GM23338 (cell line): ENCODE measurements at regions not wholly inside any gene's neighbourhood (a gene's known extent, or its start where the extent isn't known, plus 50 kb on each side); places are given as distances from the start of the nearest gene placed in this dataset.

Experiments
- ATAC-seq: fragments of 200-7000 bp; cut with Tn5 transposase; 3 replicates; pipeline ENCODE4 v1.9.1; 2020
- DNase-seq: peaks from one replicate; pipeline ENCODE4 v3.0.0-alpha.2; 2015; ENCODE audit warnings: low spot score
- H2AFZ ChIP-seq: fragments of 200-600 bp; sonication (generic); 2 replicates; pipeline ENCODE4 v1.8.0; 2016; ENCODE audit warnings: antibody characterized with exemption, mild to moderate bottlenecking, moderate library complexity
- H3F3A ChIP-seq: fragments of 200-600 bp; sonication (generic); replicated peaks from 2 replicates; pipeline ENCODE4 v1.8.0; 2017; ENCODE audit warnings: antibody characterized with exemption, mixed run types, low read depth
- H3K27ac ChIP-seq: fragments of 200-600 bp; sonication (generic); 2 replicates; pipeline ENCODE4 v1.6.1; 2016; ENCODE audit warnings: low read depth
- H3K27me3 ChIP-seq: fragments of 200-600 bp; sonication (generic); 2 replicates; pipeline ENCODE4 v1.8.0; 2016; ENCODE audit warnings: mild to moderate bottlenecking, mixed run types, moderate library complexity; ENCODE audit not compliant: insufficient read depth
- H3K36me3 ChIP-seq: fragments of 200-600 bp; sonication (generic); 2 replicates; pipeline ENCODE4 v1.8.0; 2016; ENCODE audit warnings: mild to moderate bottlenecking; ENCODE audit not compliant: insufficient read depth
- H3K4me1 ChIP-seq: fragments of 200-600 bp; sonication (generic); 2 replicates; pipeline ENCODE4 v1.8.0; 2016; ENCODE audit warnings: mild to moderate bottlenecking, moderate library complexity; ENCODE audit not compliant: insufficient read depth
- H3K4me2 ChIP-seq: fragments of 200-600 bp; sonication (generic); 2 replicates; pipeline ENCODE4 v1.7.1; 2017; ENCODE audit warnings: mixed run types
- H3K4me3 ChIP-seq: fragments of 200-600 bp; sonication (generic); 2 replicates; pipeline ENCODE4 v1.6.1; 2016; ENCODE audit warnings: mixed run types
- H3K79me2 ChIP-seq: fragments of 200-600 bp; sonication (generic); replicated peaks from 2 replicates; pipeline ENCODE4 v1.8.0; 2017; ENCODE audit warnings: mild to moderate bottlenecking; ENCODE audit not compliant: insufficient read depth
- H3K9me2 ChIP-seq: fragments of 200-600 bp; sonication (generic); 2 replicates; pipeline ENCODE4 v1.8.0; 2017; ENCODE audit not compliant: insufficient read depth
- H4K20me1 ChIP-seq: fragments of 200-600 bp; sonication (generic); replicated peaks from 2 replicates; pipeline ENCODE4 v1.8.0; 2017; ENCODE audit warnings: mild to moderate bottlenecking; ENCODE audit not compliant: insufficient read depth
- H3K27ac Mint-ChIP-seq: 2 replicates; pipeline ENCODE4 v1.8.0; 2020; ENCODE audit warnings: inconsistent platforms, mild to moderate bottlenecking, moderate library complexity, mixed read lengths
- H3K27me3 Mint-ChIP-seq: 3 replicates; pipeline ENCODE4 v1.8.0; 2022; ENCODE audit warnings: low read depth, mild to moderate bottlenecking, moderate library complexity, mixed read lengths, inconsistent platforms; ENCODE audit not compliant: insufficient read depth, poor library complexity
- H3K36me3 Mint-ChIP-seq: 3 replicates; pipeline ENCODE4 v1.8.0; 2021; ENCODE audit warnings: low read depth, mild to moderate bottlenecking, inconsistent platforms, moderate library complexity, mixed read lengths
- H3K4me1 Mint-ChIP-seq: 3 replicates; pipeline ENCODE4 v1.8.0; 2020; ENCODE audit warnings: mild to moderate bottlenecking, inconsistent platforms, mixed read lengths
- H3K4me3 Mint-ChIP-seq: 3 replicates; pipeline ENCODE4 v1.8.0; 2021; ENCODE audit warnings: moderate library complexity, mild to moderate bottlenecking, inconsistent platforms, mixed read lengths
- H3K9me3 Mint-ChIP-seq: 3 replicates; pipeline ENCODE4 v1.8.0; 2020; ENCODE audit warnings: moderate library complexity, mild to moderate bottlenecking, inconsistent platforms, mixed read lengths
- CREB1 ChIP-seq: fragments of 250-450 bp; sonication (Bioruptor Pico); IDR thresholded peaks from 2 replicates; pipeline ENCODE4 v1.5.0; 2020; ENCODE audit warnings: low read depth, mild to moderate bottlenecking, moderate library complexity
- EZH2phosphoT487 ChIP-seq: fragments of 200-600 bp; sonication (generic); IDR thresholded peaks from one replicate; pipeline ENCODE4 v1.8.1; 2018; ENCODE audit warnings: antibody characterized with exemption; ENCODE audit not compliant: unreplicated experiment
- JUNB ChIP-seq: IDR thresholded peaks from one replicate; pipeline ENCODE4 v1.6.1; 2016; ENCODE audit warnings: antibody characterized with exemption; ENCODE audit not compliant: unreplicated experiment
- NANOG ChIP-seq: IDR thresholded peaks from 2 replicates; pipeline ENCODE4 v1.6.1; 2016; ENCODE audit warnings: antibody characterized with exemption, borderline replicate concordance
- POLR2AphosphoS5 ChIP-seq: IDR thresholded peaks from 2 replicates; pipeline ENCODE4 v1.6.1; 2016; ENCODE audit warnings: antibody characterized with exemption, low read depth
- STAT1 ChIP-seq: IDR thresholded peaks from one replicate; pipeline ENCODE4 v1.6.1; 2016; ENCODE audit warnings: antibody characterized with exemption; ENCODE audit not compliant: unreplicated experiment
- ZNF114 ChIP-seq: fragments of 250-450 bp; sonication (Bioruptor Pico); IDR thresholded peaks from 2 replicates; pipeline ENCODE4 v1.5.0; 2020; ENCODE audit warnings: mild to moderate bottlenecking, moderate library complexity
- ZNF462 ChIP-seq: fragments of 250-450 bp; sonication (Bioruptor Pico); IDR thresholded peaks from 2 replicates; pipeline ENCODE4 v1.5.0; 2020; ENCODE audit warnings: mild to moderate bottlenecking, moderate library complexity
- TF ChIP-seq, protein P1 (sequence below): IDR thresholded peaks from one replicate; pipeline ENCODE4 v1.6.1; 2018; ENCODE audit warnings: antibody characterized with exemption; ENCODE audit not compliant: unreplicated experiment
- TF ChIP-seq, protein P2 (sequence below), 2 experiments: fragments of 200-600 bp in 1 of 2; sonication (generic) in 1 of 2; conservative IDR thresholded peaks; 2 replicates each; pipeline versions ENCODE4 v1.5.1 to v1.6.1; 2016 to 2017; ENCODE audit warnings: antibody characterized with exemption in 2 of 2, low read depth in 2 of 2, mild to moderate bottlenecking in 2 of 2, moderate library complexity in 1 of 2
- TF ChIP-seq, protein P3 (sequence below): IDR thresholded peaks from 2 replicates; pipeline ENCODE4 v1.6.1; 2016; ENCODE audit warnings: antibody characterized with exemption

- Histone ChIP-seq H4K20me1 (no peaks in the 10 kb centered on the region), H3K79me2 (no peaks in the 10 kb centered on the region), H3K27me3 (no peaks in the 10 kb centered on the region), H3K4me1 (no peaks in the 10 kb centered on the region), H2AFZ (0 out of 2 replicates have a peak overlapping the region, but pooled peaks have one; percentile 20), H3K27ac (no peak overlapping the region), H3F3A (no peaks in the 10 kb centered on the region), H3K36me3 (no peaks in the 10 kb centered on the region), H3K9me2 (no peaks in the 10 kb centered on the region), H3K4me3 (no peak overlapping the region), H3K4me2 (no peak overlapping the region)
- peaks cover 7% of the 10 kb centered on the region for H3K36me3 Mint-ChIP-seq
- no peak for ATAC-seq
- no peak overlapping the region for H3K27ac Mint-ChIP-seq
- DNase-seq, result no peak
- H3K4me3 Mint-ChIP-seq, result no peak overlapping the region
- peaks cover 4% of the 10 kb centered on the region for H3K27me3 Mint-ChIP-seq
- no peak for TF ChIP-seq NANOG
- no peak for TF ChIP-seq ZNF114
- TF ChIP-seq, protein P1, sequence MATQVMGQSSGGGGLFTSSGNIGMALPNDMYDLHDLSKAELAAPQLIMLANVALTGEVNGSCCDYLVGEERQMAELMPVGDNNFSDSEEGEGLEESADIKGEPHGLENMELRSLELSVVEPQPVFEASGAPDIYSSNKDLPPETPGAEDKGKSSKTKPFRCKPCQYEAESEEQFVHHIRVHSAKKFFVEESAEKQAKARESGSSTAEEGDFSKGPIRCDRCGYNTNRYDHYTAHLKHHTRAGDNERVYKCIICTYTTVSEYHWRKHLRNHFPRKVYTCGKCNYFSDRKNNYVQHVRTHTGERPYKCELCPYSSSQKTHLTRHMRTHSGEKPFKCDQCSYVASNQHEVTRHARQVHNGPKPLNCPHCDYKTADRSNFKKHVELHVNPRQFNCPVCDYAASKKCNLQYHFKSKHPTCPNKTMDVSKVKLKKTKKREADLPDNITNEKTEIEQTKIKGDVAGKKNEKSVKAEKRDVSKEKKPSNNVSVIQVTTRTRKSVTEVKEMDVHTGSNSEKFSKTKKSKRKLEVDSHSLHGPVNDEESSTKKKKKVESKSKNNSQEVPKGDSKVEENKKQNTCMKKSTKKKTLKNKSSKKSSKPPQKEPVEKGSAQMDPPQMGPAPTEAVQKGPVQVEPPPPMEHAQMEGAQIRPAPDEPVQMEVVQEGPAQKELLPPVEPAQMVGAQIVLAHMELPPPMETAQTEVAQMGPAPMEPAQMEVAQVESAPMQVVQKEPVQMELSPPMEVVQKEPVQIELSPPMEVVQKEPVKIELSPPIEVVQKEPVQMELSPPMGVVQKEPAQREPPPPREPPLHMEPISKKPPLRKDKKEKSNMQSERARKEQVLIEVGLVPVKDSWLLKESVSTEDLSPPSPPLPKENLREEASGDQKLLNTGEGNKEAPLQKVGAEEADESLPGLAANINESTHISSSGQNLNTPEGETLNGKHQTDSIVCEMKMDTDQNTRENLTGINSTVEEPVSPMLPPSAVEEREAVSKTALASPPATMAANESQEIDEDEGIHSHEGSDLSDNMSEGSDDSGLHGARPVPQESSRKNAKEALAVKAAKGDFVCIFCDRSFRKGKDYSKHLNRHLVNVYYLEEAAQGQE, result no peak
- no peak for TF ChIP-seq STAT1
- TF ChIP-seq, protein P2, sequence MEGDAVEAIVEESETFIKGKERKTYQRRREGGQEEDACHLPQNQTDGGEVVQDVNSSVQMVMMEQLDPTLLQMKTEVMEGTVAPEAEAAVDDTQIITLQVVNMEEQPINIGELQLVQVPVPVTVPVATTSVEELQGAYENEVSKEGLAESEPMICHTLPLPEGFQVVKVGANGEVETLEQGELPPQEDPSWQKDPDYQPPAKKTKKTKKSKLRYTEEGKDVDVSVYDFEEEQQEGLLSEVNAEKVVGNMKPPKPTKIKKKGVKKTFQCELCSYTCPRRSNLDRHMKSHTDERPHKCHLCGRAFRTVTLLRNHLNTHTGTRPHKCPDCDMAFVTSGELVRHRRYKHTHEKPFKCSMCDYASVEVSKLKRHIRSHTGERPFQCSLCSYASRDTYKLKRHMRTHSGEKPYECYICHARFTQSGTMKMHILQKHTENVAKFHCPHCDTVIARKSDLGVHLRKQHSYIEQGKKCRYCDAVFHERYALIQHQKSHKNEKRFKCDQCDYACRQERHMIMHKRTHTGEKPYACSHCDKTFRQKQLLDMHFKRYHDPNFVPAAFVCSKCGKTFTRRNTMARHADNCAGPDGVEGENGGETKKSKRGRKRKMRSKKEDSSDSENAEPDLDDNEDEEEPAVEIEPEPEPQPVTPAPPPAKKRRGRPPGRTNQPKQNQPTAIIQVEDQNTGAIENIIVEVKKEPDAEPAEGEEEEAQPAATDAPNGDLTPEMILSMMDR (conservative IDR thresholded peaks at IDR 0.05; ENCODE audit: low read depth in 2 of 2), result no peak
- no peak for TF ChIP-seq EZH2phosphoT487
- no peak for TF ChIP-seq CREB1 (CRISPR knock-in tag)
- TF ChIP-seq JUNB, result no peak
- TF ChIP-seq POLR2AphosphoS5, result no peak
- TF ChIP-seq, protein P3, sequence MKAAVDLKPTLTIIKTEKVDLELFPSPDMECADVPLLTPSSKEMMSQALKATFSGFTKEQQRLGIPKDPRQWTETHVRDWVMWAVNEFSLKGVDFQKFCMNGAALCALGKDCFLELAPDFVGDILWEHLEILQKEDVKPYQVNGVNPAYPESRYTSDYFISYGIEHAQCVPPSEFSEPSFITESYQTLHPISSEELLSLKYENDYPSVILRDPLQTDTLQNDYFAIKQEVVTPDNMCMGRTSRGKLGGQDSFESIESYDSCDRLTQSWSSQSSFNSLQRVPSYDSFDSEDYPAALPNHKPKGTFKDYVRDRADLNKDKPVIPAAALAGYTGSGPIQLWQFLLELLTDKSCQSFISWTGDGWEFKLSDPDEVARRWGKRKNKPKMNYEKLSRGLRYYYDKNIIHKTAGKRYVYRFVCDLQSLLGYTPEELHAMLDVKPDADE, result no peak
- no peak for TF ChIP-seq ZNF462
- H3K9me3 Mint-ChIP-seq, result no peaks in the 10 kb centered on the region
- H3K4me1 Mint-ChIP-seq, result no peaks in the 10 kb centered on the region; the same call in 2 of the 3 replicates
Measured at GRCh38 chr11:104588970-104589369, 309.3 kb downstream of the CASP12 start.
